Brain microvascular endothelial cell (primary cell): ENCODE measurements at regions not wholly inside any gene's neighbourhood (a gene's known extent, or its start where the extent isn't known, plus 50 kb on each side); places are given as distances from the start of the nearest gene placed in this dataset.

ENCODE experiments used
- DNase-seq: peaks from one replicate; pipeline ENCODE4 v3.0.0-alpha.2; 2020
- H3K27ac ChIP-seq: fragments of 250-450 bp; sonication (Bioruptor Pico); 2 replicates; pipeline ENCODE4 v1.5.1; 2020; ENCODE audit warnings: mild to moderate bottlenecking, moderate library complexity
- H3K27me3 ChIP-seq: fragments of 250-450 bp; sonication (Bioruptor Pico); replicated peaks from 2 replicates; pipeline ENCODE4 v1.5.1; 2020; ENCODE audit warnings: mild to moderate bottlenecking
- H3K36me3 ChIP-seq: fragments of 250-450 bp; sonication (Bioruptor Pico); replicated peaks from 2 replicates; pipeline ENCODE4 v1.5.1; 2020; ENCODE audit warnings: mild to moderate bottlenecking
- H3K4me3 ChIP-seq: 2 replicates; pipeline ENCODE4 v1.5.1; 2011; ENCODE audit warnings: low read depth, mild to moderate bottlenecking, control low read depth, low read length, moderate library complexity
- CTCF ChIP-seq: IDR thresholded peaks from 2 replicates; pipeline ENCODE4 v1.5.1; 2011; ENCODE audit warnings: low read depth, mild to moderate bottlenecking, moderate library complexity, low read length, control low read depth, inconsistent platforms; ENCODE audit errors: missing control alignments
- in situ Hi-C: cut with HindIII; loops from 2 replicates; pipeline ENCODE4 v1.10.0; 2017; ENCODE audit warnings: low sequenced_read_pairs, low pct_ligation_motif_present

GRCh38 chr13:65417953-65418352 lies 1812.2 kb downstream of the PCDH9 start:
- in situ Hi-C loops = no loop called here
- TF ChIP-seq CTCF = no peak
- no peaks in the 10 kb centered on the region for H3K27me3 ChIP-seq
- no peak for DNase-seq
- no peaks in the 10 kb centered on the region for H3K36me3 ChIP-seq
- no peak overlapping the region for H3K27ac ChIP-seq
- no peak overlapping the region for H3K4me3 ChIP-seq

DNA sequence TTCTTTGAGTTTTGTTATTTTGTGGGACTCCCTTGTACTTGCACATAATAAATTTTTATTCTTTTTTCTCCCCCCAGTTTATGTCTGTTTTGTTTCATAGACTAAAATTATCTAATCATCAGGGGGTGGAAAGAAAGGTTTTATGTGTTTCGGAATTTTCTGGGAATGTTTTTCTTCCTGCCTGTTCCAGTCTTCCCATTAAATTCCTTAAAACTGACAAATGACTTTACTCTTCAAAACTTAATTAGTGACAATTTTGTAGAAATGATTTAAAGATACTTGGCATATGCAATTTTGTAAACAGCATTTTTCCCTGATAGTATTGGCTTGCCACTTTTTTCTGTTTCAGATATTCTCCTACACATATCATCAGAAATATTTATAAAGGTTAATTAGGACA lies 1813.4 kb downstream of the PCDH9 start:
- in situ Hi-C loops = no loop called here
- Histone ChIP-seq H3K27ac (no peak overlapping the region), H3K4me3 (no peak overlapping the region), H3K36me3 (no peaks in the 10 kb centered on the region), H3K27me3 (no peaks in the 10 kb centered on the region)
- DNase-seq = no peak
- TF ChIP-seq CTCF = no peak

DNA sequence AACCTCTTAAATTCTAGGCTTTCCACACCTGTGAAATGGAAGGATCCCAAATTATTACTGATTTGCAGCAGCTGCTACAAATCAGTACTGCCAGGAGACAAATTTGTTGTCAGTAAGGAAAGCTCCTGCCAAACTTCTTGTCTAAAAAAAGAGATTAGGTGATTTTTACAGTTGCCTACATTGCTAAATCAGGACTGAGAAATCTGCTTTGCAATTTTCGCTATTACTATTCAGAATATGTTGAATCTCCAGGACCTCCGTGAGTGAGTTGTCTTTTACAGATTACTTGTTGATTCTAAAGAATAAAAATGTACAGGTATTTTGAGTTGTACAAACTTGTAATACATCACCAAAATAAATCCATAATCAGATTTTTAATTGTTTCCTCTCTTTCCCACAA lies 1815.9 kb downstream of the PCDH9 start:
- no peak overlapping the region for H3K4me3 ChIP-seq
- no peaks in the 10 kb centered on the region for H3K27me3 ChIP-seq
- no peak for TF ChIP-seq CTCF
- no peaks in the 10 kb centered on the region for H3K36me3 ChIP-seq
- in situ Hi-C loops = no loop called here
- H3K27ac ChIP-seq = no peak overlapping the region
- no peak for DNase-seq

GRCh38 chr13:65411521-65411920 lies 1818.6 kb downstream of the PCDH9 start:
- H3K36me3 ChIP-seq = no peaks in the 10 kb centered on the region
- no peak overlapping the region for H3K27ac ChIP-seq
- no peak for TF ChIP-seq CTCF
- no peak for DNase-seq
- H3K27me3 ChIP-seq = no peaks in the 10 kb centered on the region
- in situ Hi-C loops = no loop called here
- H3K4me3 ChIP-seq = no peak overlapping the region

DNA sequence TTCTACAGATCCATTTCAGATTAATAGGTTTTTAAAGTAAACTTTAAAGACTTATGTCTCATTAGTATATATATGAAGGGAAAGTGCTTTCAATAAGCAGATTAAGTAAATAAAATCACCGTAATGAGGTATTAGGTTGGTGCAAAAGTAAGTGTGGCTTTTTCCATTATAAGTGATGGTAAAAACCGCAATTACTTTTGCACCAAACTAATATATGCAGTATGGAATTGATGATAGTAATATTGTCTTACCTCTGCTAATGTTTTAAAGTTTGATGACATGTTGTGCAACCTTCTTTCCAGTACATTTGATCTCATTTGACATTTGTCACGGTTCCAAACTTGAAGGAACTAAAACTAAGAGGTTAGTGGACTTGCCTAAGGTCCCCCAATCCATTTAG lies 1819.3 kb downstream of the PCDH9 start:
- no peaks in the 10 kb centered on the region for H3K27me3 ChIP-seq
- in situ Hi-C loops = no loop called here
- H3K4me3 ChIP-seq = no peak overlapping the region
- TF ChIP-seq CTCF = no peak
- no peak overlapping the region for H3K27ac ChIP-seq
- no peak for DNase-seq
- no peaks in the 10 kb centered on the region for H3K36me3 ChIP-seq

- Histone ChIP-seq H3K27ac (no peak overlapping the region), H3K27me3 (no peaks in the 10 kb centered on the region), H3K4me3 (no peak overlapping the region), H3K36me3 (no peaks in the 10 kb centered on the region)
- DNase-seq = no peak
- in situ Hi-C loops = no loop called here
- TF ChIP-seq CTCF = no peak
Observed at GRCh38 chr13:65401315-65401714, 1828.8 kb downstream of the PCDH9 start.
